Aorta (tissue), 5 donors: ENCODE measurements at regions not wholly inside any gene's neighbourhood (a gene's known extent, or its start where the extent isn't known, plus 50 kb on each side); places are given as distances from the start of the nearest gene placed in this dataset.

Experiments used
- ATAC-seq: fragments of 200-7000 bp; cut with Tn5 transposase; one replicate; pipeline ENCODE4 v1.9.1; 2022; ENCODE audit warnings: moderate library complexity; ENCODE audit not compliant: low FRiP score
- DNase-seq, 2 donors: peaks; one replicate each; pipeline ENCODE4 v3.0.0-alpha.2; 2020
- H3K27ac ChIP-seq, 2 donors: one replicate each; pipeline ENCODE4 v1.5.1; 2013; ENCODE audit warnings: low read length in 2 of 2, mild to moderate bottlenecking in 2 of 2, moderate library complexity in 2 of 2, control low read depth in 1 of 2, inconsistent platforms in 1 of 2, low read depth in 1 of 2
- H3K27me3 ChIP-seq, 2 donors: one replicate each; pipeline ENCODE4 v1.6.1; 2013; ENCODE audit warnings: control low read depth in 1 of 2, low read length in 1 of 2, mild to moderate bottlenecking in 1 of 2, moderate library complexity in 1 of 2; ENCODE audit not compliant: insufficient read depth in 2 of 2, control insufficient read depth in 1 of 2
- H3K36me3 ChIP-seq, 2 donors: one replicate each; pipeline ENCODE4 v1.6.1; 2013; ENCODE audit warnings: control low read depth in 1 of 2, low read length in 1 of 2, mild to moderate bottlenecking in 1 of 2; ENCODE audit not compliant: insufficient read depth in 2 of 2, control insufficient read depth in 1 of 2
- H3K4me1 ChIP-seq, 2 donors: one replicate each; pipeline ENCODE4 v1.6.1; 2013; ENCODE audit warnings: low read length in 2 of 2, control low read depth in 1 of 2, mild to moderate bottlenecking in 1 of 2, moderate library complexity in 1 of 2; ENCODE audit not compliant: insufficient read depth in 2 of 2, control insufficient read depth in 1 of 2
- H3K4me3 ChIP-seq, 2 donors: one replicate each; pipeline ENCODE4 v1.5.1; 2013; ENCODE audit warnings: low read length in 2 of 2, control low read depth in 1 of 2, mild to moderate bottlenecking in 1 of 2
- H3K9me3 ChIP-seq: one replicate; pipeline ENCODE4 v1.6.1; 2013; ENCODE audit warnings: mild to moderate bottlenecking, low read length; ENCODE audit not compliant: control insufficient read depth
- WGBS, 2 donors: extraction: QIAGEN DNeasy Blood & Tissue Kit; methylation state at CpG; one replicate each; pipeline ENCODE4 v1.1.7; 2013; 5-methylcytosine and 5-hydroxymethylcytosine counted together
- intact Hi-C, 2 donors: fragments of 100-400 bp; cut with DNase I; formaldehyde crosslinking; loops; one replicate each; pipeline versions ENCODE4 v1.14.2 to v1.15.0; 2022
- donor health status: healthy with polysubstance abuse.
- donor health status: Bipolar disorder and iron deficiency.
- donor health status: DM: no; HTN: no; CAD: no.
- donor health status: DM: no; HTN: no; CAD: no.
- donor health status: DM: yes; HTN: yes; CAD: no.

- WGBS, 2 donors: 77 to 78% methylated on average over 3 of the region's 3 CpGs
- Histone ChIP-seq H3K9me3 (no peaks in the 10 kb centered on the region), H3K27ac (no peak overlapping the region), H3K4me1 (peaks cover 0 to 2% of the 10 kb centered on the region in 2 donors), H3K4me3 (no peak overlapping the region), H3K36me3 (no peaks in the 10 kb centered on the region), H3K27me3 (no peaks in the 10 kb centered on the region)
- intact Hi-C loops: no loop called here
- DNase-seq (no peak), ATAC-seq (no peak)
Measured at GRCh38 chr13:73622381-73622780, 511.8 kb downstream of the KLF12 start.

- no peaks in the 10 kb centered on the region for H3K36me3 ChIP-seq
- DNase-seq (no peak), ATAC-seq (no peak)
- H3K27ac ChIP-seq: no peak overlapping the region
- no peaks in the 10 kb centered on the region for H3K27me3 ChIP-seq
- H3K4me1 ChIP-seq: peaks cover 0 to 2% of the 10 kb centered on the region in 2 donors
- WGBS, 2 donors: 8 to 13% methylated on average over 9 of the region's 9 CpGs
- H3K9me3 ChIP-seq: no peaks in the 10 kb centered on the region
- H3K4me3 ChIP-seq: peak overlapping the region in 1 of 2 donors; percentile 6
- intact Hi-C loops: no loop called here
Measured at GRCh38 chr13:73618275-73618865, 515.8 kb downstream of the KLF12 start.

- DNase-seq (no peak), ATAC-seq (no peak)
- H3K36me3 ChIP-seq: no peaks in the 10 kb centered on the region
- intact Hi-C loops: no loop called here
- no peaks in the 10 kb centered on the region for H3K9me3 ChIP-seq
- no peak overlapping the region for H3K27ac ChIP-seq
- H3K27me3 ChIP-seq: no peaks in the 10 kb centered on the region
- no peak overlapping the region for H3K4me3 ChIP-seq
- 94% methylated on average over 3 of the region's 3 CpGs for WGBS, 2 donors
- H3K4me1 ChIP-seq: peaks cover 0 to 2% of the 10 kb centered on the region in 2 donors
Measured at GRCh38 chr13:73616861-73617260, 517.3 kb downstream of the KLF12 start.

- no peak overlapping the region for H3K4me3 ChIP-seq
- no peaks in the 10 kb centered on the region for H3K36me3 ChIP-seq
- no peaks in the 10 kb centered on the region for H3K27me3 ChIP-seq
- H3K27ac ChIP-seq: no peak overlapping the region
- 70 to 79% methylated on average over 6 of the region's 6 CpGs for WGBS, 2 donors
- H3K4me1 ChIP-seq: no peaks in the 10 kb centered on the region
- DNase-seq (no peak), ATAC-seq (no peak)
- no peaks in the 10 kb centered on the region for H3K9me3 ChIP-seq
- intact Hi-C loops: no loop called here
Measured at GRCh38 chr13:73610799-73611592, 523.2 kb downstream of the KLF12 start.

GRCh38 chr13:73608711-73609485 is 525.3 kb downstream of the KLF12 start:
- H3K36me3 ChIP-seq: no peaks in the 10 kb centered on the region
- intact Hi-C loops: no loop called here

GRCh38 chr13:73608157-73608516 is 526.1 kb downstream of the KLF12 start:
- no peak overlapping the region for H3K27ac ChIP-seq
- H3K36me3 ChIP-seq: no peaks in the 10 kb centered on the region
- H3K4me1 ChIP-seq: no peaks in the 10 kb centered on the region
- H3K4me3 ChIP-seq: no peak overlapping the region
- 66% methylated on average over 2 of the region's 2 CpGs for WGBS, 2 donors
- ATAC-seq: no peak
- intact Hi-C loops: no loop called here
- no peaks in the 10 kb centered on the region for H3K27me3 ChIP-seq
- DNase-seq: no peak
- H3K9me3 ChIP-seq: peaks cover 3% of the 10 kb centered on the region

More at GRCh38 chr13:73608711-73609485, 525.3 kb downstream of the KLF12 start:
- no peak for ATAC-seq
- Histone ChIP-seq H3K27me3 (no peaks in the 10 kb centered on the region), H3K27ac (no peak overlapping the region), H3K9me3 (peaks cover 2% of the 10 kb centered on the region), H3K4me3 (no peak overlapping the region), H3K4me1 (no peaks in the 10 kb centered on the region)
- DNase-seq: no peak
- 62 to 74% methylated on average over 7 of the region's 7 CpGs for WGBS, 2 donors

DNA sequence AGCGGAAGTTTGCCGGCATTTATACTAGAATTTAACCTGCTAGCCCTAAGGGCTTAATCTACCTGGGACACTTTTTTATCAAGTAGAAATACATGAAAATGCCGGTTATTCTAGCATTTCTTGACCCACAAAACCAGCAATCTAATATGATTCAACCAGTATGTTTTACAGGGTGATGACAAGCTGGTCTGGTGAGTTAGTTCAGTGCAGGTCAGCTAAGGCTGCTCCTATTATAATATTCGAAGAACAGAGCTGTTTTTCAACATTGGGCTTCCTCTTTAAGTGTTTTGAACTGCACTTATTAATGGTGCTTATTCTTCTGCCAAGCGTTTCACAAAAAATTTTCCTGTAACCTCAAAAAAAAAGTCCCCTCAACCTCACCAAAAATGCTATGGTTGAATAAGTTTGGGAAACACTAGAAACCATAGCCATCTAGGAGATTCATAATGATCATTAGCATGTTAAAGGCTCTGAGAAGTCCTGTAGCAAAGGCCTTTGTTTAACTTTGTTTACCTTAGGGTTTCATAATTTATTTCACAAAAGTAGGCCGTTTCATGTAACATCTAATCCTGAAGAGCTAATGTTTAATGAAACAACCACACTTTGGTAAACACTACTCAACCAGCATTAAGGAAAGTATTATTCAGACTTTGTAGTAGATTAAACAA is 526.6 kb downstream of the KLF12 start:
- DNase-seq: no peak
- Histone ChIP-seq H3K4me1 (no peaks in the 10 kb centered on the region), H3K9me3 (peaks cover 3% of the 10 kb centered on the region), H3K4me3 (no peak overlapping the region), H3K36me3 (no peaks in the 10 kb centered on the region), H3K27me3 (no peaks in the 10 kb centered on the region), H3K27ac (no peak overlapping the region)
- intact Hi-C loops: no loop called here
- WGBS, 2 donors: 77 to 80% methylated on average over 6 of the region's 6 CpGs
- ATAC-seq: no peak

DNA sequence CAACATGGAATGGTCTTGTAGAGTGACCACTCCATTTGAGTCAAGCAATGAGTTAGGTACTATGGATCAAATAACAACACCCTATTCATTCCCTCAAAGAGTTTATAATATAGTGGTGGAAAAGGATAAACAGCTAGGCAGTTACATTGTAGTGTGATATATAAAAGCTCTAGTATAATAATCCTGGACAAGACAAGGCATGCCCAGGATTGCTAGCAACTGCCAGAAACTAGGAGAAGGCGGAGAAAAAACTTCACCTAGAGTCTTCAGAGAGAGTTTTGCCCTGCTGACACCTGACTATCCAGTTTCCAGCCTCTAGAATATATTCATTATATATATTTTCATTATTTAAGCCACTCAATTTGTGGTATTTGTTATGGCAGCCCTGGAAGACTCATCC is 530.6 kb downstream of the KLF12 start:
- WGBS, 2 donors: 86 to 91% methylated on average over 1 of the region's 1 CpG
- ATAC-seq (no peak), DNase-seq (no peak)
- intact Hi-C loops: no loop called here
- no peaks in the 10 kb centered on the region for H3K36me3 ChIP-seq
- peaks cover 3% of the 10 kb centered on the region for H3K9me3 ChIP-seq
- no peak overlapping the region for H3K27ac ChIP-seq
- no peaks in the 10 kb centered on the region for H3K4me1 ChIP-seq
- no peaks in the 10 kb centered on the region for H3K27me3 ChIP-seq
- no peak overlapping the region for H3K4me3 ChIP-seq
